ENCODE measurements at regions not wholly inside any gene's neighbourhood (a gene's known extent, or its start where the extent isn't known, plus 50 kb on each side); places are given as distances from the start of the nearest gene placed in this dataset.

- TF ChIP-seq CTCF (IDR thresholded peaks at IDR 0.05) (no peak), POLR2A (IDR thresholded peaks at IDR 0.05) (no peak)
Observed at GRCh38 chr3:150145659-150146058, 175.0 kb upstream of the PFN2 start.
